ENCODE measurements at regions not wholly inside any gene's neighbourhood (a gene's known extent, or its start where the extent isn't known, plus 50 kb on each side); places are given as distances from the start of the nearest gene placed in this dataset.

DNA sequence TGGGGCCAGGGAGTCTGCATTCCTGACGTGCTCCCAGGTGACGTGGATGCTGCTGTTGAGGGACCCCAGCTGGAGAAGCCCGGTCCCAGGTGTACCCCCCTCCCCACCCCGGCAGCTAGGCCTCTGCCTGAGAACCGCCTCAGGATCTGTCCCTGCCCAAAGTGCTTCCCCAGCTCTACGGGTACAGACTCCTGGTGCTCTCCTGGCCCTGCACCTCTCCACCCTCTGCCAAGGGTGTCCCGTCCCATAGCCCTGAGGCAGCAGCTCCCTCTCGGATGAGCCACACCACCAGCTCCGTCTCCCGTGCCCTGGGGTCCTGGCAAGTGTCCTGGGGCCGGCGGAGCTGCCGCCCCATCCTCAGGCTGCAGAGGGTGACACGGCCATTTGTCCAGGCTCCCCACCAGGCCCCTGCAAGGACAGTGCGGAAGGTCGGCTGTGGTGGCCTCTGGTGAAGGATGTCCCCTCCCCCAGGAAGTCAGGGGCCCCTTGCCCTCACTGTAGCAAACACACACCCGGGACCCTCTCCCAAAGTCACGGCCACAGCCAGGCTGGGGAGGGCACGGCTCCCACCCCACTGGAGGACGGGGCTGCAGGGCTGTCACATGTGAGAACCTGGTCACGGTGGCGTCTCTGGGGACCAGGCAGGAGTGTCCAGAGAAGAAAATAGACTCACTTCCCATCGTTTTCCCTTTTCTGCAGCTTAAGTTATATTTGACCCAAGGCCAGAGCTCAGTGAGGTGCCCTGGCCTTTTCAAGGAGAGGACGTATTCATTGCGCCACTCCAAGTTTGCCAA is 74.4 kb upstream of the FBRSL1 start:
- H3K4ac ChIP-seq (ENCODE audit: low read depth, low read length): no peak overlapping the region
- H2BK20ac ChIP-seq (ENCODE audit: low read depth, low read length, poor library complexity, severe bottlenecking): no peak overlapping the region
- H3K27ac Mint-ChIP-seq: no peak overlapping the region
- H3K36me3 Mint-ChIP-seq (ENCODE audit: insufficient read depth in 1 of 3, low read depth in 3 of 3): no peaks in the 10 kb centered on the region; a peak in 1 of 7 replicates
- H3K23ac ChIP-seq (ENCODE audit: insufficient read length, low read depth, low read length): no peak overlapping the region
- no peak overlapping the region for H2AFZ ChIP-seq (ENCODE audit: low read length)
- no peak overlapping the region for H3K9ac ChIP-seq (ENCODE audit: extremely low read depth, insufficient read length, low read length)
- H3K18ac ChIP-seq (ENCODE audit: insufficient read length, low read depth, low read length): no peak overlapping the region
- no peak overlapping the region for H4K91ac ChIP-seq (ENCODE audit: insufficient read length, low read depth, low read length)
- no peaks in the 10 kb centered on the region for H3K4me1 ChIP-seq (ENCODE audit: insufficient read depth, low read length)
- H4K20me1 ChIP-seq (ENCODE audit: control insufficient read depth, insufficient read depth, insufficient read length): no peaks in the 10 kb centered on the region
- H3K56ac ChIP-seq (ENCODE audit: insufficient read length, low read depth, low read length): no peak overlapping the region
- H2BK120ac ChIP-seq (ENCODE audit: low read depth, low read length, poor library complexity, severe bottlenecking): no peak overlapping the region
- H3K27me3 ChIP-seq (ENCODE audit: insufficient read depth, low read length): peaks cover 16% of the 10 kb centered on the region; the same call in 1 of the 2 replicates
- peaks cover 0 to 5% of the 10 kb centered on the region in 2 experiments; a peak in 3 of 5 replicates for H3K9me3 Mint-ChIP-seq
- no peak overlapping the region for H3T11ph ChIP-seq (ENCODE audit: low read length)
- no peak overlapping the region for H4K5ac ChIP-seq (ENCODE audit: insufficient read length, low read depth, low read length)
- H3K27me3 Mint-ChIP-seq (ENCODE audit: low read depth): peaks cover 62% of the 10 kb centered on the region
- H2BK15ac ChIP-seq (ENCODE audit: low read depth, low read length): no peak overlapping the region
- WGBS (ENCODE audit: extremely low coverage, insufficient read length, low lambda C conversion rate): no CpG with 5 or more reads among the region's 25 CpGs
- H3K9me3 ChIP-seq (ENCODE audit: control insufficient read depth, low read depth, low read length): no peaks in the 10 kb centered on the region
- H3K79me2 ChIP-seq (ENCODE audit: insufficient read depth, low read length): no peaks in the 10 kb centered on the region
- H2BK5ac ChIP-seq (ENCODE audit: insufficient read length, low read length): no peak overlapping the region
- no peak overlapping the region for H2AK5ac ChIP-seq (ENCODE audit: insufficient read length, low read length)
- no peak overlapping the region for H2BK12ac ChIP-seq (ENCODE audit: insufficient read length, low read depth, low read length)
- no peak overlapping the region for H3K14ac ChIP-seq (ENCODE audit: insufficient read depth, low read length)
- H3K4me2 ChIP-seq (ENCODE audit: insufficient read depth, insufficient read length, low read length): no peak overlapping the region
- H4K8ac ChIP-seq (replicated peaks; ENCODE audit: insufficient read length, low read depth, low read length): no peak overlapping the region
- no peak overlapping the region for H3K27ac ChIP-seq (ENCODE audit: insufficient read length, low read depth, low read length)
- DNase-seq: no peak
- no peaks in the 10 kb centered on the region for H3K4me1 Mint-ChIP-seq
- no peaks in the 10 kb centered on the region for H3K79me1 ChIP-seq (ENCODE audit: insufficient read depth, low read depth, low read length, poor library complexity, severe bottlenecking)
- no peaks in the 10 kb centered on the region for H3K23me2 ChIP-seq (ENCODE audit: insufficient read length, low read depth, low read length, poor library complexity, severe bottlenecking)
- no peak for TF ChIP-seq CTCF (conservative IDR thresholded peaks at IDR 0.05)
- H3K4me3 Mint-ChIP-seq: no peak overlapping the region
